Endothelial cell of umbilical vein (primary cell): ENCODE measurements at regions not wholly inside any gene's neighbourhood (a gene's known extent, or its start where the extent isn't known, plus 50 kb on each side); places are given as distances from the start of the nearest gene placed in this dataset.

Experiments used
- POLR2A ChIP-seq: IDR thresholded peaks from 2 replicates; pipeline ENCODE4 v1.6.1; 2012; ENCODE audit warnings: low read depth, mild to moderate bottlenecking, control low read depth, low read length
- POLR2AphosphoS5 ChIP-seq: IDR thresholded peaks from 2 replicates; pipeline ENCODE4 v1.6.1; 2012; ENCODE audit warnings: low read depth, mild to moderate bottlenecking, control low read depth, low read length, moderate library complexity; ENCODE audit not compliant: insufficient read depth

DNA sequence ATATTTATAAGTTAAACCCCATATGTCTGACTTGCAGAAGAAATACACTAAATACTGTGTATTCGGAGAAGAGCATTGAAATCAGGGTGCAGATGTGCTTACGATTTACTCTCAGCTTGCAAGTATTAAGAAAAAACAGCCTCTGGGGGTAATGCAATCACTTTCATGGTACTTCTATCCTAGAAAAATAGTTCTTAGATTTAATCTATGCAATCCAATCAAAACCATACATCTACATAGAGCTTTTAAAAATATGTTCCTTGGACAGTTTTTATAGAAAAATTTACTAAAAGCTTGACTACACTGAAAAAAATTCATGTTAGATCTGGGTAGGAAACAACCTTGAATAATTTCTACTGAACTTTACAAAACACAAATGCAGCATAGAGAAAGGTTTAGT, 890.3 kb upstream of the ADGRL2 start:
- TF ChIP-seq POLR2A (no peak), POLR2AphosphoS5 (no peak)
